Omental fat pad (tissue), 3 donors: ENCODE measurements at regions not wholly inside any gene's neighbourhood (a gene's known extent, or its start where the extent isn't known, plus 50 kb on each side); places are given as distances from the start of the nearest gene placed in this dataset.

Experiments
- ATAC-seq: fragments of 150-250 bp; one replicate; pipeline ENCODE4 v1.9.1; 2016; ENCODE audit warnings: mild to moderate bottlenecking, moderate library complexity; ENCODE audit not compliant: low FRiP score
- DNase-seq: peaks from one replicate; pipeline ENCODE4 v3.0.0-alpha.2; 2019; ENCODE audit warnings: low spot score
- CTCF ChIP-seq, 3 donors: fragments of 450-650 bp; IDR thresholded peaks; one replicate each; pipeline ENCODE4 v1.5.1; 2016 to 2017; ENCODE audit warnings: antibody characterized with exemption in 3 of 3, mild to moderate bottlenecking in 3 of 3, moderate library complexity in 2 of 3

GRCh38 chr6:16834242-16834641 lies 73.0 kb upstream of the ATXN1 start:
- no peak for TF ChIP-seq CTCF (IDR thresholded peaks at IDR 0.05)
- DNase-seq (no peak), ATAC-seq (no peak)

- no peak for TF ChIP-seq CTCF (IDR thresholded peaks at IDR 0.05)
- no peak for ATAC-seq
Measured at GRCh38 chr6:16832721-16833120, 71.5 kb upstream of the ATXN1 start.

GRCh38 chr6:16832043-16832567 lies 70.8 kb upstream of the ATXN1 start:
- ATAC-seq, result no peak
- no peak for TF ChIP-seq CTCF (IDR thresholded peaks at IDR 0.05)

More at GRCh38 chr6:16832721-16833120, 71.5 kb upstream of the ATXN1 start:
- DNase-seq, result no peak

GRCh38 chr6:16831136-16831535 lies 69.9 kb upstream of the ATXN1 start:
- ATAC-seq (no peak), DNase-seq (no peak)
- TF ChIP-seq CTCF (IDR thresholded peaks at IDR 0.05), result no peak

More at GRCh38 chr6:16832043-16832567, 70.8 kb upstream of the ATXN1 start:
- no peak for DNase-seq

- ATAC-seq, result no peak
- no peak for TF ChIP-seq CTCF (IDR thresholded peaks at IDR 0.05)
Measured at GRCh38 chr6:16828058-16828457, 66.8 kb upstream of the ATXN1 start.

GRCh38 chr6:16827627-16828026 lies 66.4 kb upstream of the ATXN1 start:
- ATAC-seq (no peak), DNase-seq (no peak)
- TF ChIP-seq CTCF (IDR thresholded peaks at IDR 0.05), result no peak

More at GRCh38 chr6:16828058-16828457, 66.8 kb upstream of the ATXN1 start:
- no peak for DNase-seq

GRCh38 chr6:16825784-16826183 lies 64.5 kb upstream of the ATXN1 start:
- no peak for TF ChIP-seq CTCF (IDR thresholded peaks at IDR 0.05)
- no peak for ATAC-seq

More at GRCh38 chr6:16825784-16826183, 64.5 kb upstream of the ATXN1 start:
- DNase-seq, result no peak
